ENCODE measurements at regions not wholly inside any gene's neighbourhood (a gene's known extent, or its start where the extent isn't known, plus 50 kb on each side); places are given as distances from the start of the nearest gene placed in this dataset.

DNA sequence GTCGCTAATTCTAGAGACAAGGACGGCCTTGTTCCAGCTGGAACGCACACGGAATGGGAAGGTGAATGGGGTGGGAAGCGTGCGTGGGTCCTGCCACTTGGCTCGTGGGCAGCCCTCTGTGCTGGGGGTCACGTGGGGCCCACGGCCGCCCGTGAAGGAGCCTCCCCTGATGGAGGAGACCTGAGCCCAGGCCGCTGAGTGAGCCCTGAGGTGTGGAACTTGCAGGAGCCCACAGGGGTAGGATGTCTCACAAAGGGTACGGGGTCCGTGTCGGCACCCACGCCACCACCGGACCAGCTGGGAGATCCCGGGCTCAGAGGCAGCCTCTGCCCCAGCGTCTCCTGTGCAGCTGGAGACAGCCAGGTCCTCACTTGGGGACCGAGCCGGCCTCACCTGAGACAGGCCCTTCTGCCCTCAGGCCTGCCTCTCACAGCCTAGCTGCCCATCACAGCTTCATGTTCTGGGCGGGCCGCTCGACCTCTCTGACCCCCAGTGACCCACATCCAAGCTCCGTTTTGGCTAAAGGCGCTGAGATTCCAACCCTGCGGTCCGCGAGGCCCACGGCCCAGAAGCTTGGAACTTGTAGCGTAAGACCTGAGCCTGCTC is 84.8 kb downstream of the FOXL3 start (continued):
- TF ChIP-seq STAT3 (IDR thresholded peaks at IDR 0.05; ENCODE audit: low read depth, low read length) (no peak), CREB1 (IDR thresholded peaks at IDR 0.05; ENCODE audit: low read depth) (no peak)
- TF ChIP-seq, protein P1, sequence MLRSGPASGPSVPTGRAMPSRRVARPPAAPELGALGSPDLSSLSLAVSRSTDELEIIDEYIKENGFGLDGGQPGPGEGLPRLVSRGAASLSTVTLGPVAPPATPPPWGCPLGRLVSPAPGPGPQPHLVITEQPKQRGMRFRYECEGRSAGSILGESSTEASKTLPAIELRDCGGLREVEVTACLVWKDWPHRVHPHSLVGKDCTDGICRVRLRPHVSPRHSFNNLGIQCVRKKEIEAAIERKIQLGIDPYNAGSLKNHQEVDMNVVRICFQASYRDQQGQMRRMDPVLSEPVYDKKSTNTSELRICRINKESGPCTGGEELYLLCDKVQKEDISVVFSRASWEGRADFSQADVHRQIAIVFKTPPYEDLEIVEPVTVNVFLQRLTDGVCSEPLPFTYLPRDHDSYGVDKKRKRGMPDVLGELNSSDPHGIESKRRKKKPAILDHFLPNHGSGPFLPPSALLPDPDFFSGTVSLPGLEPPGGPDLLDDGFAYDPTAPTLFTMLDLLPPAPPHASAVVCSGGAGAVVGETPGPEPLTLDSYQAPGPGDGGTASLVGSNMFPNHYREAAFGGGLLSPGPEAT (IDR thresholded peaks at IDR 0.05; ENCODE audit: low read depth): no peak

GRCh38 chr7:375321-375831 is 85.4 kb downstream of the FOXL3 start:
- intact Hi-C loops (cut with micrococcal nuclease; ENCODE audit: unreplicated experiment): no loop called here
- CTCF ChIA-PET: no interaction called here
- ATAC-seq: no peak

More at GRCh38 chr7:375321-375831, 85.4 kb downstream of the FOXL3 start:
- in situ Hi-C loops (cut with MboI): no loop called here
- ChIA-PET RAD21 (ENCODE audit: unreplicated experiment) (no interaction called here), POLR2A (no interaction called here), SMC1A (ENCODE audit: uncharacterized antibody, unreplicated experiment) (no interaction called here)
- no TSS peak for BruUV-seq (replicated peaks)
- no peak for TF ChIP-seq CEBPZ (IDR thresholded peaks at IDR 0.05; ENCODE audit: low read depth, low read length)
- no peak for TF ChIP-seq ZBTB33 (IDR thresholded peaks at IDR 0.05)
- TF ChIP-seq, protein P2, sequence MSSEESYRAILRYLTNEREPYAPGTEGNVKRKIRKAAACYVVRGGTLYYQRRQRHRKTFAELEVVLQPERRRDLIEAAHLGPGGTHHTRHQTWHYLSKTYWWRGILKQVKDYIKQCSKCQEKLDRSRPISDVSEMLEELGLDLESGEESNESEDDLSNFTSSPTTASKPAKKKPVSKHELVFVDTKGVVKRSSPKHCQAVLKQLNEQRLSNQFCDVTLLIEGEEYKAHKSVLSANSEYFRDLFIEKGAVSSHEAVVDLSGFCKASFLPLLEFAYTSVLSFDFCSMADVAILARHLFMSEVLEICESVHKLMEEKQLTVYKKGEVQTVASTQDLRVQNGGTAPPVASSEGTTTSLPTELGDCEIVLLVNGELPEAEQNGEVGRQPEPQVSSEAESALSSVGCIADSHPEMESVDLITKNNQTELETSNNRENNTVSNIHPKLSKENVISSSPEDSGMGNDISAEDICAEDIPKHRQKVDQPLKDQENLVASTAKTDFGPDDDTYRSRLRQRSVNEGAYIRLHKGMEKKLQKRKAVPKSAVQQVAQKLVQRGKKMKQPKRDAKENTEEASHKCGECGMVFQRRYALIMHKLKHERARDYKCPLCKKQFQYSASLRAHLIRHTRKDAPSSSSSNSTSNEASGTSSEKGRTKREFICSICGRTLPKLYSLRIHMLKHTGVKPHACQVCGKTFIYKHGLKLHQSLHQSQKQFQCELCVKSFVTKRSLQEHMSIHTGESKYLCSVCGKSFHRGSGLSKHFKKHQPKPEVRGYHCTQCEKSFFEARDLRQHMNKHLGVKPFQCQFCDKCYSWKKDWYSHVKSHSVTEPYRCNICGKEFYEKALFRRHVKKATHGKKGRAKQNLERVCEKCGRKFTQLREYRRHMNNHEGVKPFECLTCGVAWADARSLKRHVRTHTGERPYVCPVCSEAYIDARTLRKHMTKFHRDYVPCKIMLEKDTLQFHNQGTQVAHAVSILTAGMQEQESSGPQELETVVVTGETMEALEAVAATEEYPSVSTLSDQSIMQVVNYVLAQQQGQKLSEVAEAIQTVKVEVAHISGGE (CRISPR knock-in tag; IDR thresholded peaks at IDR 0.05): no peak
- TF ChIP-seq, protein P3, sequence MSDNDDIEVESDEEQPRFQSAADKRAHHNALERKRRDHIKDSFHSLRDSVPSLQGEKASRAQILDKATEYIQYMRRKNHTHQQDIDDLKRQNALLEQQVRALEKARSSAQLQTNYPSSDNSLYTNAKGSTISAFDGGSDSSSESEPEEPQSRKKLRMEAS (IDR thresholded peaks at IDR 0.05; ENCODE audit: low read depth, low read length): no peak
- no peak for TF ChIP-seq ESRRA (IDR thresholded peaks at IDR 0.05; ENCODE audit: low read length)
- TF ChIP-seq USF2 (IDR thresholded peaks at IDR 0.05; ENCODE audit: borderline replicate concordance, low read depth, low read length): no peak
- TF ChIP-seq CREM (IDR thresholded peaks at IDR 0.05; ENCODE audit: low read depth): no peak
- Histone ChIP-seq H3K79me2 (ENCODE audit: control insufficient read depth, insufficient read depth, low read length) (no peaks in the 10 kb centered on the region), H3K4me1 (ENCODE audit: control insufficient read depth, insufficient read depth, low read length) (no peaks in the 10 kb centered on the region), H2AFZ (ENCODE audit: control insufficient read depth, low read depth, low read length) (no peak overlapping the region), H3K4me3 (no peak overlapping the region), H4K20me1 (ENCODE audit: control insufficient read depth, insufficient read depth) (no peaks in the 10 kb centered on the region), H3K4me2 (ENCODE audit: control insufficient read depth, insufficient read depth) (no peak overlapping the region), H3K27ac (ENCODE audit: control insufficient read depth, insufficient read depth) (no peak overlapping the region), H3K9me3 (replicated peaks; ENCODE audit: control insufficient read depth, insufficient read depth, low read length) (no peaks in the 10 kb centered on the region; the same call in 2 of the 3 replicates), H3K9ac (ENCODE audit: control insufficient read depth, insufficient read depth, low read length) (no peak overlapping the region), H3K27me3 (replicated peaks in 1 of 2; ENCODE audit: control insufficient read depth in 2 of 2, insufficient read depth in 2 of 2, low read length in 1 of 2) (no peaks in the 10 kb centered on the region), H3K36me3 (ENCODE audit: control insufficient read depth in 2 of 2, insufficient read depth in 2 of 2, low read length in 1 of 2) (no peaks in the 10 kb centered on the region)
- DNase-seq (ENCODE audit: low read depth, low spot score) (no peak), FAIRE-seq (no peak)
- WGBS (ENCODE audit: insufficient coverage, insufficient replicate concordance, low lambda C conversion rate, missing lambda C conversion rate): 64% methylated on average over 23 of the region's 32 CpGs

All from GM12878 (cell line).